ENCODE measurements at regions not wholly inside any gene's neighbourhood (a gene's known extent, or its start where the extent isn't known, plus 50 kb on each side); places are given as distances from the start of the nearest gene placed in this dataset.

DNA sequence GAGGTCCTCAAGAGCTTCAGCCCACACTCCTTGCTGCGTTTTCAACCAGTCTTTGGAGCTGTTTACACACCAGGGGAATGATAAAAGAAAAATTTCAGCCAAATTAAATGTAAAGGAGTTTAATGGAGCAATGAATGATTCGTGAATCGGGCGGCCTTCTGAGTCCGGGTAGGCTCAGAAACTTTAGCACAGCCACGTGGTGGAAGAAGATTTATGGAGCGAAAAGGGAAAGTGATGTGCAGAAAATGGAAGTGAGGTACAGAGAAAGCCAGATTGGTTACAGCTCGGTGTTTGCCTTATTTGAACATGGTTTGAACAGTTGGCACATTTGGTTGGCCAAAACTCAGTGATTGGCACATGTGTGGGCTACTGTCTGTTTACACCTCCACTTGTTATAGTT lies 305.4 kb downstream of the MAF start:
- no peak for DNase-seq

DNA sequence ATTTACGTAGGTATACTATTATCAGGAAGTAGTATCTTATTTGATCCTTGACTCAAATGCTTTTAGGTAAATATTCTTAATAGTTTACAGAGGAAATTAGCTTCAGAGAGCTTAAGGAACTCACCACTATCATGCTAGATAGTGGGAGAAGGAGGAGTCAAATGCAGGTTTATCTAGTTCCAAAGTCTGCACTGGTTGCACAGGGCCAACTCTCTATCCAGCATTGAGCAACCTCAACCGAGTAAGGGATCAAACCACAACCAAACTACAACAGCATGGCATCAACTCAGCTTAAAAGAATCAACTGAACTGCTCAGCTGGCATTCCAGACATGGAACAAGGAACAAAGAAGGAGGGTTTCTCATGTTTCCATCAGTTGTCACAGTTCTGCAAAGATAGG lies 306.0 kb downstream of the MAF start:
- DNase-seq: no peak

DNA sequence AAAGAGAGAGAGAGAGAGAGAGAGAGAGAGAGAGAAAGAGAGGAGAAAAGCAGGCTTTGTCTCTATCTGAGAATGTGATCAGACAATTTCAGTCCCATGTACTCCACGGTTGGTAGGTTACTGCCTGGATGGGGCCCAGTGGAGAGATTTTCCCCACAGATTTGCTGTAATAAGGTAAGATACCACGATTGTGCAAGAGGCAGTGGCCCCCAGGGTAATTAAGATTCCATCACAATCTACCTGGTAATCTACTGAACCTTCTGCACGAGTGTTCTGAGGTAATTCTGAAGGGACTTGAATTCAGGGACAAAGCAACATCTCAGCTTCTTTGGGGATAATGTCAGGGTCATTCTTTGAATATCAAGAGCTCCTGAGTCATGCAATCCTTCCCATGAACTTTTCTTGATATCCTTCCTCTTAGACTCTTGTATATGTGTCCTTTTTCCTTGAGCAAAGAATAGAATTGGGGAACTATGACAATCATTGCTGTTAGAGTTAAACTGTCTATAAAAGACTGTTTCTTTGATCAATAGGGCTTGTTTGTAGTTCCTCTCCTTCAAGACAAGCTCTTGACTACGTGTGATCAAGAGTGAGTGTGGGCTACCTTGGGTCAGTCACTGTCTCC lies 306.6 kb downstream of the MAF start:
- DNase-seq: no peak

DNA sequence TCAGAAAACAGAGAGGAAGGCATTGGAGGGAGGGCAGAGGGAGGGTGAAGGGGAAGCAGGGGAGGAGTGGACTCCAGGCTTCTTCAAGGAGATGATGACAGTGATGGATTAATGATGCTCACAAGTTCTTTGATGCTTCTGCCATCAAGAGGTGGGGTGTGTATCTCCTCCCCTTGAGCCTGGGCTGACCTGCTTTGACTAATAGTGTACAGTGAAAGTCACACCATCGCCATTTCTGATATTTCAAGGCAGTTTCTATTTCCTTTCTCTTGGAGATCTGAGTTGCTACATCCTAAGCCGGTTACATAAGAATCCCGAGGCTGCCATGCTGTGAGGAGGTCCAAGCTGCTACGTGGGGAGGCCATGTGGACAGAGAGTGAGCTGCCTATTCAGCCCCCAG lies 312.5 kb downstream of the MAF start:
- DNase-seq: peak; percentile 39

DNA sequence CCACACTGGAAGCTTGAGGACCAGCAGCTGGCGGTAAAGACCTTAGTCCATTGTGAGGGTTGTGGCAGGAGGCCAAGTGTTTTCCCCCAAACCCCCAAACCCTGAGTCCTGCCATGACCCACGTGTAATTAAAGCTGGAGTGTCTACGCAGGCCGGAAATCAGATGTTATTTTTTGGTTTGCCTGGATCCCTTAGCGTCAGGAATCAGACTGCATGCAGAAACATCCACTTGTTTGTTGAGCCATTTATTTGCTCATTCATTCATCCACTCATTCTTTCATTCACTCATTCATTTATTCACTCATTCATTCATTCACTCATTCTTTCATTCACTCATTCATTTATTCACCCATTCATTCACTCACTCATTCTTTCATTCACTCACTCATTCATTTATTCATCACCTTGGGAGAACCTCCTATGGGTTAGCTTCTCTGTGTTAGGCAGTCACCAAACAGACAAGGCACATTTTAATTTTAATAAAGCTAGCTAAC lies 313.1 kb downstream of the MAF start:
- DNase-seq: no peak

DNA sequence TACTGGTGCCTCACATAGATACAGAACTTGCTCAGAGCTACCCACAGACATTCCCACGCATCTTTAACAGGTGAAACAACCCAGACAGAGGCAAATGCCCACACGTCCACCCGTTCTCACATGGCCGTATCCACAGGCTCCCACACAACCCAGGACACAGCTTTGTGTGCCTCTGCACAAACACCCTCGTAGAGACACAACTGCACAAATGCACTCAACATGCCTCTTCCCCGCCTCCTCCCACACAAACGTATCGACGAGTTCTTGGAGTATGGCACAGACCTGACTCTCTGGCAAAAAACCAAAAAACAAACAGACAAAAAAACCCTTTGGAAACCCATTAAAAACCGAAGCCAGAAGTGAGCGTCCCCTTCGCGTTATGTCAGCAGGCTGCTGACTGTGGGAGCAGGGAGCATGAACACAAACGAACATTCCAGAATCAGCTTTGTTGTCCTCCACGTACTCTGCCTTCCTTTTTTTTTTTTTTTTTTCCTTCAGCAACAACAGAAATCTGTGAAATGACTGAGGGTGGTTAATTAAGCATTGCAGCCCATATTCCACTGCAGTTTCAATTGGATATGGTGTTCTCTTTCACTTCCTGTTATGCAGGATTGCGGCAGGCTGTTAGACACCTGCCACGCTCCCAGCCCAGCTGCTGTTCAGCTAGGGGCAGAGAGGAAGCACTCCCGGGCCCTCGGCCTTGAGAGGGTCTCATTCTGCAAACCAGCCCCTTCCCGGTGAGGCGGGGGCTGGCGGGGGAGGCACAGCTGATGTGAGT lies 313.7 kb downstream of the MAF start:
- no peak for DNase-seq

DNA sequence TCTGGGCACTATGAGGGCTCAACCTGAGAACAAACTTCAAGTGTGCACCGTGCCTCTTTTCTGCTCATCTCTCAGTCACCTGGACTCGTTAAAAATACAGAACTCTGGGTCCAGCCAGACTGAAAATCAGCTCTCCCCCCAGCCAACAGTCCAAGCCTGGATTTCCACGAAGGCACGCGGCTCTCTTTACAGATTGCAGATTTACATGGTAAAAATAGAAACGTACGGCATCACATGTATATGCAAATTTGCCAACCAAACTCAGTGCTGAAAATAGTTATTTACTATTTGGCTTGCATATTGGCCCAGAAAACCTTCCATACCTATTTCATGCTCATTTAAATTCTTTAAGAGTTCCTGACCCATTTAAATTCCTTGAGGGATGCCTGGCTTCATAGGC lies 315.8 kb downstream of the MAF start:
- DNase-seq: no peak

DNA sequence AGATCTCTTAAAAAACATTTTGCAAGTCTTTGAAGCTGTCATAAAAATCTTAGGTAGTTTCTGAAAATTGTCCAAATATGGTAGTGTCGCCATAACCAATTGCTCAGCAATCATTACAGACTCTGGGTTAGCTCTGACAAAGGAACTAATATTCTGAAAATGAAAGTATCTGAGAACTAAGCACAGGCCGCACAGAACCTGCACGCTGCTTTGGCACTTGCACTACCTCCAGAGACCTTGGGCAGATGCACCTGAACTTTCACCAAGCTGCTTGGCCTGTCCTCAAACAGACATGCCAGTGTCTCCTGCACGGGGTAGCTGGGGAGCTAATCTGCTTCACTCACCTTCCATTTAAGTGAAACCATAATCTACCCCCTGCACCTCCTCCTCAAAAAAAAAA lies 317.0 kb downstream of the MAF start:
- no peak for DNase-seq

DNA sequence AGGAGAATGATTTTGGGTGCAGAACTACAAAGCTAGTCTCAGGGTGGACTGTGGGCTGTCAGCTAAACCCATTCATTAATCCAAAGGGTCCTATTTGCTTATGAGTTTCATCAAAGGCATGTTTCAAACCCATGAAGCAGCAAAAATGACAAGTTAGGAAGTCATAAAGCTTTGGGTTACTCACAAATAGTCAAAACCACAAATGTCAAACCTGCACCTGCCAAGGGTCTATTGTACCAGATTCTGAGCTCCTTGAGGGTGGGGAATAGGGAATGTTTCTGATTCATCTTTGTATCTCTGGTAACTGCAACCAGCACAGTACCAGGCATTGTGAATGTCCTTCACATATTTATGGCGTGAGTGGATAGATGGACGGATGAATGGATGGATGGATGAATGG lies 317.7 kb downstream of the MAF start:
- no peak for DNase-seq

DNA sequence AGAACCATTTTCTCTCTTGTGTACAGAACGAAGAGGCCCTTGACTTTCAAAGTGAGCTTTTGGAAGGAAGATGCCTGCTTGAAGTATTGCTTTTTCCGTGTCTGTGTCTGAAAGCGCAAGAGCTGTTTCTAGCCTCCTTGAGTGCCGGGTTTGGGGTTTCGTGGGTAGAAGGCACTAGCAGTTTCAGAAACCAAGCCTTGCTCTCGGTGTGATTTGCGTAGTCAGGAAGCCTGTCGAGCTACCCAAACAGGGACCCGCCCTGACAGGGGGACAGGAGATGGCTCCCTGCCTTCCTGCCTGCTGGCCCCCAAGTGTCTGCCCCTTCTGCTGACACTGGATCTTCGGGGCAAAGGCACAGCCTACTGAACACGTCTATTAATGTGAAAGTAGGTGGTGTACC lies 322.0 kb downstream of the MAF start:
- DNase-seq: no peak

DNA sequence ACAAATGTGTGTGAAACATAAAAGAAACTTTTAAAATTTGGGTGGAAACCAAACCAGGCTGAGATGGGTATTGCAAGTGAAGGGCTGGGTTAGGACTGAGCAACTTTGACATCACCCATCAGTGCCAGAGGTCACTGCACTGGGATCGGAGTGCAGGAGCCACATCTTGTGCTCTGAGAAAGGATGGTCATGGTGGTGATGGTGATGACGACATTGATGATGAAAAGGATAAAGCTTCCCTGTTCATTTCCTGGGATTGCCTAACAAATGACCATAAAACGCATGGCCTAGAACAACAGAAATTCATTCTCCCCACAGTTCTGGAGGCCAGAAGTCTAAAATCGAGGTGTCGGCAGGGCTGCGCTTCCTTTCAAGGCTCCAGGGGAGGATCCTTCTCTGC lies 324.0 kb downstream of the MAF start:
- DNase-seq: no peak

DNA sequence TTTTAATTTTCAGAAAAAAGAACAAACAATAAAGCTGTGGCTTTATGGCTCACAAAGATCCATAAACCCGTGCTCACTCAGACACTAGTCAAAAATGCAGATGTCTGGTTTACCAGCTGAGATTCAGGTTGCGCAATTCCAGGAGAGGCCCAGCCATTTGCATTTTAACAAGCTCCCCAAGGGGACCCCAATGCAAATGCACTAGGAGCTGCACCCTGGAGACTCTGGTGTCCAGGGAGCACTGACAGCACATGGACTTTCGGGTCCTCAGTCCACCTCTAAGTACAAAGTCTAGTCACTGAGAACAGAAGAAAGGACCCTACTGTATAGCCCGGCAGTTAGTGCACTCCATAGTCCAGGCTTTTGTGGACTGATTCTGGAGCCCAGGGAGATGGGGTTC lies 326.3 kb downstream of the MAF start:
- DNase-seq: no peak

DNA sequence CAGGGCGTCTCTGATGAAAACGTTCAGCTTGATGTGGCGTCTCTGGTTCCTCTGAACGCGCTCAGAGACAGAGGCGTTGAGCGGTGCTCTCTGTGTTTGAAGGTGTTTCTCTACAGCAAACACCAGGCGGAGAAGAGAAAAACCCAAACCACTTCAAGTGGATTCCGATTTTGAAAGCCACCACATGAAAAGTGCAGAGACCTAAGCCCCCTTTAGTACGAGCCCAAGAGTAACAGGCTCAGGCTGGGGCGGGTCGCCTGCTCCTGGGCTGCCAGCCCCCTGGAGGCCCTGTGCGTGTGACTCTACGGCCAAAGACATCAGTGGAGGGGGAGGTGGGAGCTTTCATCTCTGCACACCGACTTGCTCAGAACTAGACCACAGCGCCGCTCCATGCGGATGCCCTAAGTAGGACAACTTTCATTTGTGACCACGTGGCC lies 328.4 kb downstream of the MAF start:
- DNase-seq: no peak

DNA sequence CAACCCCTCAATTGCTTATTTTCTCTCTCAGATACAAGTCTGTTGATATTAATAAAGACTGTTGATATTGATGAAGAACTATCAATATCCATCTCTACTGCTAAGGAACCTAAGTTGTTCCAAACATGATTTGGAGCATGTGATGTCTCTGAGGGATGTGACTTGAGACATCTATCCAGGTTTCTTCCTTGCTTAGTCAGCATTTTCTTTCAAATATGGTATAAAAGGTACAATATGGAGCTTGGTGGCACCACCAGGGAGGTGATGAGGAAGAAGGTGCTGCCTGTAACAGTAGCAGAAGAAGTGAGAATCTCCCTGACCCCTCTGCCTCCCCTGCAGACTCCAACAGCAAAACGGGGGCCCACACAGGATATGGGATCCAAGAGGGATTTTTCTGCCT lies 329.0 kb downstream of the MAF start:
- no peak for DNase-seq

DNA sequence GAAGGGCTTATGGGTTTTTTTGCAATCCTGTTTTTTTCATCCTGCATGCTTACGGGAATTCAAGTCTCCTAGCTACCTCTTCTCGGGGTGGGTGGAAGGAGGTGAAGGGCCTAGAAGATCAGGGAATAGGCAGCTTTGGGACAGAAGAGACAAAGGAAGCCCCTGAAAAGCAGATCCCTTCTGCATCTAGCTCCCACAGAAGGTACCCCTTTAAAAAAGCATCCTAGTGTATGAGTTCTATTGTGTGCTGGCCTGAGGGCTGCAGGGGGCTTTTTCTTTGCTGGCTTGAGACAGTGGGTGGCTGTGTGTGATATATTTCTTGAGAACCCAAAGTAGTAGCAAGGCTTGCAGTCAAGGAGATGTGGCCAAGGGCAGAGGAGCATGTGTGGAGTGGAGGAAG lies 330.5 kb downstream of the MAF start:
- no peak for DNase-seq

DNA sequence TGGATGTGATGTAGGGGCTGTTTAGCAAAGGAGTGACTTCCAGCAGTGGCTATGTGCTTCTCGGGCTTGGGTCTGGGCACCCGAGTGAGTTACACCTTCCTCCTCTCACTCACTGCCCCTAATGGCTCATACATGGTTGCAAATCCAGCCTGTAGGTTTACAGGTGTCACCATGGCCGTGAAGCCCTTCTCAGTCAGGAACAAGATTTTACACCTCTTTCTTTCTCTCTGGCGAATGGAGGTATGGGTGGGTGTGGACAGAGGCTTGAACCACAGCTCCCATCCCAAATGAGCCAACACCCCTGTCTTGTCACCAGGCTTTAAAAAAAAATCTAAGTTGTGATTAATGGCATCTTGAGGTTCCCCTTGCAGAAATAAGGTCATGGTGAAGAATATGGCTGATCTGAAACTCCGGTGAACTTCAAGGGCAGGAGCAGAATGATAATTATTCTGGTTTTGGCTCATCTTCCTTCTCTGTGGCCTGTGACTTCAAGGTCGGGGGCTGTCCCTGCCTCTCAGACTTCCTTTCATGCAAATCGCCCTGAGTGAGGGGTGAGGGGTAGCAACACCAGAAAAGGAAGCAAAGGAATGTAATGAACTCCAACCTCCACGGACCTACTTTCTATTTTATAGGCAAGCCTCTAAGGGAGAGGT lies 331.2 kb downstream of the MAF start:
- DNase-seq: no peak

DNA sequence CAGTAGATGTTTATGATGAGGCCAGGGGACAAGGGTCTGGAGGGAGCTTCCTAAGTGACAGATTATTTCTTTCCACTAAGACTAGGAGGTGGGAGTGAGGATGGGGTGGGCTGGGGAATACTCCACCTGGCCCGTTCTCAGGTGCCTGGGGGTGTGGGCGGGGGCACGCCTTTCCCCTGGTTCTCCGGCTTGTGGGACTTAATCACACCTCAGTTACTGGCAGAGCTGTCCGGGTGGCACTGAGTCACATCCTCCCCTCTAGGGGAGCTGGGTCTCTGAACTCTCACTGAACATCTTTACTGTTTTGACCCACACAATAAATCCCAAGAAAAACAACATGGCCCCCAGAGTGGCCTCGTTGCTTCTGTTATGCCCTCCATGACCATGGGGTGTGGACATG lies 332.8 kb downstream of the MAF start:
- DNase-seq: no peak

DNA sequence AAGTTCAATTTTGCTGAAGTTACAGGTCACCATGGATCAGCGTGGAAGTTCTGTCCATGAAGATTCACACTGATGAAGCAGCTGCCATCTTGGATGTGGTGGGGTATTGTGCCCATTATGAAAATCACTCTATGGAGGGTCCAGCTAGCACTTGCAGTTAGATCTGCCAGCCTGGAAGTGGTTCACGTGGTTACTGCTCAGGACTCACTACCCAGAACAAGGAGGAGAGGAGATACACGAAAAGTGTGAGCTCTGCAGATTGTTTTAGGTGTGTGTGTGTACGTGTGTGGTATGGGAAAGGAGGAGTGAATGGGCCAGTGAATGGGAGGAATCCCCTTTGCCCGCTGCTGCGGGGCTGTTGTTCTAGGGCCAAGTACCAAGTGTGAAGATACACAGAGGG lies 333.4 kb downstream of the MAF start:
- no peak for DNase-seq

DNA sequence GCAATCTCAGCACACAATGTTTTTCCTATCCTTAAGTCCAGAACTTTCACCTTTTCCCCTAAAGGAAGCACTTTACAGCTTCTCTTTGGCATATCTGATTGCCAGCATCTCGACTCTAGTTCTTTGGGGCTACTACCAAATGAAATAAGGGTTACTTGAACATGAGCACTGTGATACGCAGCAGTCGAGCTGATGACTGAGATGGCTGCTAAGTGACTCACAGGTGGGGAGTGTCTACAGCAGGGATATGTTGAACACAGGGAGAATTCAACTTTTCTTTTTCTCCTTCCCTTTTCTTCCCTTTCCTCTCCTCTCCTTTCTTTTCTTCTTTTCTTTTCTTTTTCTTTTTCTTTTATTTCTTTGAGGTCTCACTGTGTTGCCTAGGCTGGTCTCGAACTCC lies 334.8 kb downstream of the MAF start:
- DNase-seq: peak; percentile 16

DNA sequence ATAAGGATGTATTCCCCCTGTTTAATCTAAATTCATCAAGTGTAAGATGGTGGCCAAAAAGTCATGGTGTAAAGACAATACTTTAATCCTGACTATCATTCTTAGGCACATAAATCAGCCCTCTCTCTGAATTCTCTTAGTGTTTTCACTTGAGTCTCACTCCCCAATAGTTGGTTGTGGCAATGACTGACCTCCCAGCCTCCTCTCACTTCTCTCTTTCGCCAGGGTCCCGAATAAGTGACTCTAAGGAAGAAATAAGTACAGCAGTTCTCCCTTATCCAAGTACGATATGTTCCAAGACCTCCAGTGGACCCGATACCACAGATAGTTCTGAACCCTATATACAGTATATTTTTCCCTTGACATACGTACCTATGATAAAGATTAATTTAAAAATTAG lies 335.3 kb downstream of the MAF start:
- no peak for DNase-seq

DNA sequence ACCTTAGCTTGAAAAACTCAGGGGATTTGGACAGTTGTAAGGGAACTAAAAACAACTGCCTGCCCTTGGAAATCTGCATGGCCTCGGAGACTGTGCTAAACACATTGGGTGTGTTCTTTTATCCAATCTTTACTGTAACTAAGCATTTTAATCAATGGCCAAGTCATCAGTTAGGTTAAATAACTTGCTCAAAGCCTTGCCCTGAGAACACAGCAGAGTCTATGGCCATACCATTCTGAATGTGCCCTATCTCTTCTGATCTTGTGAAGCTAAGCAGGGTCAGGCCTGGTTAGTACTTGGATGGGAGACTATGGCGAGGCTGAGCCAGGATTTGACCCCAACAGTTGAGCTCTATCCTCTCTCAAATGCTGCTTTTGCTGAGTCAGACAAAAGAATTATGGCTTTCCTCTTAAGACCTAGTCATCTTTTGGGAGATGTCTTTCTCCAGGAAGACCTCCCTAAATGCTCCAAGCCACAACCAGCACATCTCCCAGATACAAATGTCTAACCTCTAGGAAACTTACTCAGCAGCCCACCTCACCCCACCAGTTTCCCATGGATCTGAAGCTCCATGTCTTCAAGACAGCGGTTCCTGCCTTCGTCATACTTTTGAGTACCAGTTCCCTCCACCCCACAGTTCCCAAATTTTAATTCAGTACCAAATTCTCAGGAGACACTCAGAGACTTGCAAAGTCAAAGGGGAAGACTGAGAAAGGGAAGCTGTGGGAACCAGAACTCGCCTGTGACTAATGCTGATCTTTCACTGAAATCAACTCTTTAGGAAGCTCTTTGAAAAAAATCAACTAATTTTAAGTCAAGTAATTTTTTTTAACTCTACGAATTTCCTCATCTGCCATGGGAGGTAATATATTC lies 336.1 kb downstream of the MAF start:
- DNase-seq: no peak

DNA sequence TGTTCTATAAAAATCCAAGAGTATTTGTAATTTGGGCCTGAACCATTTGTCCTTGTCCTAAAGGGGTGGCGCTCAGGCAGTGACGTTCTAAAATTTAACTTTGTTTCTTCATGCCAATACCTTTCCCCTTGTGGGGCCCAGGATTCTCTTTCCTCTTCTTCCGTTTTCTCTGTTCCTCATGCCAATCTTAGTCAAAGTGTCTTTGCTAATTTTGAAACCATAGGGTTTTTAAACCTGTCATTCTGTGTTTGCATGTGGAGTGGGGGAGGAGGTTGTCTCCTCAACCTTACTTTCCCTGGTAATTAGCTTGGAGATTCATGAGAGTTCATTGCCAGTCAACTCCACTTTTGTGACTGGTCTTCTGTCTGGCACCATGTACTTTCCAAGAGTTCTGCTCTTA lies 337.1 kb downstream of the MAF start:
- no peak for DNase-seq

All from NCI-H226 (cell line).